NT2/D1 (cell line): ENCODE measurements at regions not wholly inside any gene's neighbourhood (a gene's known extent, or its start where the extent isn't known, plus 50 kb on each side); places are given as distances from the start of the nearest gene placed in this dataset.

ENCODE experiments used
- SUZ12 ChIP-seq: IDR thresholded peaks from 2 replicates; pipeline ENCODE4 v1.6.1; 2011; ENCODE audit not compliant: insufficient read length, insufficient read depth; ENCODE audit errors: extremely low read depth
- ZNF274 ChIP-seq: IDR thresholded peaks from 2 replicates; pipeline ENCODE4 v1.6.1; 2011; ENCODE audit warnings: mild to moderate bottlenecking, low read depth, low read length

DNA sequence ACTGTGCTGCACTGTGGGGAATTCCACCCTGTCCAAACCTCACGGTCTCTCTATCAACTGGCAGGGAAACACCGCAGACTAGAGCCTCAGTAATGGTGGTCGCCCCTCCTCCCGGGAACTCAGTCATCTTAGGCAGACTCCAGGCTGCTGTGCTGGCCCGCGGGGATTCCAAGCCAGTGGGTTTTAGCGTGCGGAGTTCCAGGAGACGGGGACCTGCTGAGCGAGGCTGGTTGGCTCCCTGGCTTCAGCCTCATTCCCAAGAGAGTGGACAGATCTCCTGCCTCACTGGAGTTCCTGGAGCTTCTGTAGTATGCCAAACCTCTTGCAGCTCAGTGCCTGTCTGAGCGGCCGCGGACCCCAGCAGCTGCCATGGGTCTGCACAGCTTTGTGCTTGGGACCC is 455.6 kb downstream of the CCDC91 start:
- TF ChIP-seq SUZ12 (no peak), ZNF274 (no peak)
